HFFc6 (cell line): ENCODE measurements at regions not wholly inside any gene's neighbourhood (a gene's known extent, or its start where the extent isn't known, plus 50 kb on each side); places are given as distances from the start of the nearest gene placed in this dataset.

ENCODE experiments used
- DNase-seq: peaks from one replicate; pipeline ENCODE4 v3.0.0-alpha.2; 2018
- H3K27ac Mint-ChIP-seq: 2 replicates; pipeline ENCODE4 v1.8.0; 2020; ENCODE audit warnings: mild to moderate bottlenecking, mixed read lengths
- H3K27me3 Mint-ChIP-seq: 2 replicates; pipeline ENCODE4 v1.8.0; 2021; ENCODE audit warnings: mild to moderate bottlenecking, moderate library complexity, mixed read lengths; ENCODE audit not compliant: insufficient read depth
- H3K36me3 Mint-ChIP-seq: 2 replicates; pipeline ENCODE4 v1.8.0; 2021; ENCODE audit warnings: low read depth, mixed read lengths
- H3K4me1 Mint-ChIP-seq: 2 replicates; pipeline ENCODE4 v1.8.0; 2020; ENCODE audit warnings: low read depth, mixed read lengths
- H3K4me3 Mint-ChIP-seq: 2 replicates; pipeline ENCODE4 v1.8.0; 2020; ENCODE audit warnings: mild to moderate bottlenecking, moderate library complexity, mixed read lengths
- H3K9me3 Mint-ChIP-seq: 2 replicates; pipeline ENCODE4 v1.8.0; 2020; ENCODE audit warnings: mild to moderate bottlenecking, mixed read lengths
- TF ChIP-seq, protein P1 (sequence below): fragments of 200-600 bp; sonication (generic); IDR thresholded peaks from 2 replicates; pipeline ENCODE4 v1.5.0; 2021; ENCODE audit warnings: antibody characterized with exemption, mild to moderate bottlenecking

DNA sequence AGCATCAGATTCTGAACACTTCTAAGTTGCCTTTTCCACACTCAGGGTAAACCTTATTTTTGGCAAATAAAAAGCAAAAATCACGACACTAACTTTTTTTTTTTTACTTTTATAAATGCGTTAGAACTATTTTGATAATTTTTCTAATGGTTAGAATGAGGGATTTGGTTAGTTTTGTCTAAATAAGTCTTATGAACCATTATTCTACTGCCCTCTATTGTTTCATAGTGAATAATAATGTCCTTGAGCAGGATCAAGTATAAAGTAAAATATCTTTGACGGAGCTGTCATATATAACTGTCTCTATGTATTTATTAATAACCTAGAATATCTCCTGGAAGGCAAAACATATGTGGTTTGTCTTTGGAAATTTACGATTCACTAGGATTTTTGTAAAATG is 631.8 kb downstream of the GABRG2 start:
- Mint-ChIP-seq H3K4me3 (no peak overlapping the region), H3K9me3 (peaks cover 45% of the 10 kb centered on the region), H3K4me1 (no peaks in the 10 kb centered on the region), H3K36me3 (peaks cover 11% of the 10 kb centered on the region; the same call in 1 of the 2 replicates), H3K27me3 (no peaks in the 10 kb centered on the region), H3K27ac (no peak overlapping the region)
- no peak for DNase-seq
- TF ChIP-seq, protein P1, sequence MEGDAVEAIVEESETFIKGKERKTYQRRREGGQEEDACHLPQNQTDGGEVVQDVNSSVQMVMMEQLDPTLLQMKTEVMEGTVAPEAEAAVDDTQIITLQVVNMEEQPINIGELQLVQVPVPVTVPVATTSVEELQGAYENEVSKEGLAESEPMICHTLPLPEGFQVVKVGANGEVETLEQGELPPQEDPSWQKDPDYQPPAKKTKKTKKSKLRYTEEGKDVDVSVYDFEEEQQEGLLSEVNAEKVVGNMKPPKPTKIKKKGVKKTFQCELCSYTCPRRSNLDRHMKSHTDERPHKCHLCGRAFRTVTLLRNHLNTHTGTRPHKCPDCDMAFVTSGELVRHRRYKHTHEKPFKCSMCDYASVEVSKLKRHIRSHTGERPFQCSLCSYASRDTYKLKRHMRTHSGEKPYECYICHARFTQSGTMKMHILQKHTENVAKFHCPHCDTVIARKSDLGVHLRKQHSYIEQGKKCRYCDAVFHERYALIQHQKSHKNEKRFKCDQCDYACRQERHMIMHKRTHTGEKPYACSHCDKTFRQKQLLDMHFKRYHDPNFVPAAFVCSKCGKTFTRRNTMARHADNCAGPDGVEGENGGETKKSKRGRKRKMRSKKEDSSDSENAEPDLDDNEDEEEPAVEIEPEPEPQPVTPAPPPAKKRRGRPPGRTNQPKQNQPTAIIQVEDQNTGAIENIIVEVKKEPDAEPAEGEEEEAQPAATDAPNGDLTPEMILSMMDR: no peak

DNA sequence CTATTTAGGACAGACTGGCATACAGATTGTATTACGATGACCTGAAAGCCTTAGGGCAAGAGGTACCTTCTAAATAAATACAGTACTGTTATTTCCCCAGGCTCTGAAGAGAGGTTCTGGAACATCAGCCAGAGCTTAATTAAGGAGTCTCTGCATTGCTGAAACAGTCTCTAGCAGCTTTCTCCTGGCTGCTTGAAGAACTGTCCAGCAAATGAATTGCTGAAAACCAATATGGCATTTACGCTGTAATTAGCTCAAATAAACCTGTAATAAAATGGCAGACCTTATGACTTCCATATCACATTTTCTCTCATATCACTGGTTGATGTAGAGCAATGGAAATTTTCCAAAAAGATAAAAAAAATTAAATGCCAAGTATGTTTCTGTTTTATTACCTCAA is 636.3 kb downstream of the GABRG2 start:
- H3K36me3 Mint-ChIP-seq: no peaks in the 10 kb centered on the region
- H3K4me1 Mint-ChIP-seq: no peaks in the 10 kb centered on the region
- TF ChIP-seq, protein P1: no peak
- no peak for DNase-seq
- H3K4me3 Mint-ChIP-seq: no peak overlapping the region
- H3K9me3 Mint-ChIP-seq: peaks cover 13% of the 10 kb centered on the region
- no peak overlapping the region for H3K27ac Mint-ChIP-seq
- H3K27me3 Mint-ChIP-seq: no peaks in the 10 kb centered on the region

DNA sequence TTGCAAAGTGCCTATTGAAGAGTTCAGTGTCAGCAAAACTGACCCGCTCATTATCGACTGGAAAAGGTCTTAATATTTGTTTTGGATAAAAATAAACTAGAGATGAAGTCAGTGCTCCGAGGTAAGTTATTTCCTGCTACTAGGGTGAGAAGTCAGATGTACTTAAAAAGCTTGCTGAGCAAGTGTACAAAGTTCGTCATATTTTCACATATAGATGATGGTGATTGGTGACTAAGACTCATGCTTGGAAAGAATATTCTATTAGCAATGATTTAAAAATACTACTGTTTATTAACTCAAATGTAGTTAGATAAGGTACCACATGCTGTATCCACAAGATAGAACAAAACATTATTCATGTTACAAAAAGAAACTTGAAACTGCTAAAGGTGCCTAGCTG is 643.7 kb downstream of the GABRG2 start:
- Mint-ChIP-seq H3K36me3 (no peaks in the 10 kb centered on the region), H3K9me3 (peaks cover 19% of the 10 kb centered on the region), H3K27ac (no peak overlapping the region), H3K27me3 (no peaks in the 10 kb centered on the region), H3K4me3 (no peak overlapping the region), H3K4me1 (no peaks in the 10 kb centered on the region)
- TF ChIP-seq, protein P1: no peak
- DNase-seq: no peak

DNA sequence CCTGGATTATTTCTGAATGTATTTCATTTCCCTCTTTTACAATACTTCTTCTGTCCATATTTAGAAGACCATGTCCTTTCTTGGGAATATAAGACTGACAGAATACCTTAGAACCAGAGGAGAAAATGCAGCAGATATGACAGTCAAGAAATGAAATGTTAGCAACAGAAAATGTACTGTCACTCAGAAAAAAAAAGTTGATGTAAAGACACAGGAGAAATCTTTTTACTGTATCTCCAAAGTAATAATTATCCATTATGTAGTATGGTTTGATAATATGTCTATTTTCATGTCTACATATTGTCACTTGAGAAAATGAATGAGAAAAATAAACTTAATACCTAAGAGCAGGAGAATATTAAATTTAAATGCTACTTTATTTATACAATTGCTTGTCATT is 652.1 kb downstream of the GABRG2 start:
- DNase-seq: no peak
- H3K27ac Mint-ChIP-seq: no peak overlapping the region
- no peaks in the 10 kb centered on the region for H3K27me3 Mint-ChIP-seq
- H3K4me1 Mint-ChIP-seq: no peaks in the 10 kb centered on the region
- no peak overlapping the region for H3K4me3 Mint-ChIP-seq
- peaks cover 33% of the 10 kb centered on the region for H3K9me3 Mint-ChIP-seq
- TF ChIP-seq, protein P1: no peak
- peaks cover 11% of the 10 kb centered on the region; the same call in 1 of the 2 replicates for H3K36me3 Mint-ChIP-seq

DNA sequence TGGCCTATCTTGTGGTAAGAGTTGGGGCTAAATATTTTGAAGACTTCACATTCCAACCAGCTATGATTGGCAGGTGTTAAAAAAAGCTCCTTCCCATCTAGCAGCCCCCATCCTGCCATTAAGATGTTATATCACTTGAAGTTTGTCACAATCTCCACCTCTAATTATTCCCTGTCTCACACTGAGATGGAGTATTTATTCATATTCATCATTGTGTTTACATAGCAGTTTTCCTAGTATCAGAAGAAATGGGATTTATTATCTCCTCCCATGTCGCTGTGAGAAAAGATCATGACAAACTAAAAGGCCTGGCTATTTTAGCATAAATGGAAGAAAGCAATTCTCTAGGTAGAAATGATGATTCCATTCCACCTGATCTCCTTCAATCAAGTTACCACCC is 653.6 kb downstream of the GABRG2 start:
- Mint-ChIP-seq H3K27me3 (no peaks in the 10 kb centered on the region), H3K9me3 (peaks cover 41% of the 10 kb centered on the region), H3K4me1 (no peaks in the 10 kb centered on the region), H3K4me3 (no peak overlapping the region), H3K36me3 (peaks cover 11% of the 10 kb centered on the region; the same call in 1 of the 2 replicates), H3K27ac (no peak overlapping the region)
- DNase-seq: no peak
- TF ChIP-seq, protein P1: no peak

DNA sequence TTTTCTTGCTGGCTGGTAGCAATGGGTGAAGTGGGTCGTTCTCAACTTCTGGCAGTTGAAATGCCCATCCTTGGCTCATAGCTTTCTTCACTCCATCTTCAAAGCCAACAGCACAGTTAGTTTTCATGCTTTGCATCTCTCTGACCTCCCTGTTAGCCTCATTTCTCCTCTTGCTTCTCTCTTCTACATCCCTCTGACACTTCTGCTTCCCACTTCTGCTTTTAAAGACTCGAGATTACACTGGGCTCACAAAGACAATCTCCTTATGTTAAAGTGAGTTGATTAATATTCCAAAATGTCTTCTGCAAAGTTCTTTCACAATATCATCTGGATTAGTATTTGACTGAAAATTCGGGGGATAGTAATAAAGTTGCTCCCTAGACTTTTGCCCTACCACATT is 684.8 kb upstream of the CCNG1 start:
- DNase-seq: no peak
- Mint-ChIP-seq H3K27me3 (peaks cover 1% of the 10 kb centered on the region), H3K36me3 (peaks cover 8% of the 10 kb centered on the region), H3K9me3 (peaks cover 19% of the 10 kb centered on the region), H3K27ac (no peak overlapping the region), H3K4me3 (no peak overlapping the region), H3K4me1 (no peaks in the 10 kb centered on the region)
- TF ChIP-seq, protein P1: no peak
